OCI-LY1 (cell line): ENCODE measurements at regions not wholly inside any gene's neighbourhood (a gene's known extent, or its start where the extent isn't known, plus 50 kb on each side); places are given as distances from the start of the nearest gene placed in this dataset.

Source experiments
- H2AFZ ChIP-seq: fragments of 200-600 bp; sonication (generic), shearing (Covaris generic); 2 replicates; pipeline ENCODE4 v1.6.0; 2014; ENCODE audit warnings: antibody characterized with exemption, mild to moderate bottlenecking, low read length
- H3F3A ChIP-seq: fragments of 200-600 bp; sonication (generic), shearing (Covaris generic); 2 replicates; pipeline ENCODE4 v1.6.0; 2014; ENCODE audit warnings: mild to moderate bottlenecking, antibody characterized with exemption, low read length, moderate library complexity; ENCODE audit not compliant: insufficient read depth
- H3K27ac ChIP-seq: fragments of 200-600 bp; sonication (generic); 2 replicates; pipeline ENCODE4 v1.5.1; 2014; ENCODE audit warnings: low read length, mixed run types, mild to moderate bottlenecking, low read depth; ENCODE audit not compliant: poor library complexity, severe bottlenecking
- H3K27me3 ChIP-seq: fragments of 200-600 bp; sonication (generic); 2 replicates; pipeline ENCODE4 v1.6.0; 2014; ENCODE audit warnings: antibody characterized with exemption, mild to moderate bottlenecking, low read length, moderate library complexity; ENCODE audit not compliant: insufficient read depth
- H3K36me3 ChIP-seq: fragments of 200-600 bp; sonication (generic); 2 replicates; pipeline ENCODE4 v1.6.1; 2014; ENCODE audit warnings: mild to moderate bottlenecking, antibody characterized with exemption, low read length, moderate library complexity, mixed read lengths; ENCODE audit not compliant: insufficient read depth
- H3K4me1 ChIP-seq: fragments of 200-600 bp; sonication (generic); 2 replicates; pipeline ENCODE4 v1.5.1; 2014; ENCODE audit warnings: mild to moderate bottlenecking, low read length, moderate library complexity; ENCODE audit not compliant: insufficient read depth, severe bottlenecking
- H3K4me2 ChIP-seq: fragments of 200-600 bp; sonication (generic), shearing (Covaris generic); 2 replicates; pipeline ENCODE4 v1.6.1; 2014; ENCODE audit warnings: low read length
- H3K4me3 ChIP-seq: fragments of 200-600 bp; sonication (generic); 2 replicates; pipeline ENCODE4 v1.5.1; 2014; ENCODE audit warnings: low read length, low read depth, mild to moderate bottlenecking, mixed read lengths; ENCODE audit not compliant: poor library complexity, severe bottlenecking
- H3K79me2 ChIP-seq: fragments of 200-600 bp; shearing (Covaris generic); 2 replicates; pipeline ENCODE4 v1.6.1; 2016; ENCODE audit warnings: mixed run types, low read length, mixed read lengths; ENCODE audit not compliant: insufficient read depth
- H3K9ac ChIP-seq: fragments of 200-600 bp; sonication (generic), shearing (Covaris generic); 2 replicates; pipeline ENCODE4 v1.6.1; 2014; ENCODE audit warnings: mild to moderate bottlenecking, low read length, mixed read lengths
- H3K9me2 ChIP-seq: fragments of 200-600 bp; sonication (generic), shearing (Covaris generic); 2 replicates; pipeline ENCODE4 v1.6.1; 2014; ENCODE audit warnings: low read depth, mild to moderate bottlenecking, low read length, mixed read lengths
- H3K9me3 ChIP-seq: fragments of 200-600 bp; shearing (Covaris generic); 2 replicates; pipeline ENCODE4 v1.6.1; 2014; ENCODE audit warnings: low read length, mixed read lengths
- H4K20me1 ChIP-seq: fragments of 200-600 bp; sonication (generic), shearing (Covaris generic); 2 replicates; pipeline ENCODE4 v1.6.0; 2016; ENCODE audit warnings: mild to moderate bottlenecking, low read length; ENCODE audit not compliant: insufficient read depth
- CTCF ChIP-seq: fragments of 200-600 bp; sonication (generic), shearing (Covaris generic); IDR thresholded peaks from 2 replicates; pipeline ENCODE4 v1.5.1; 2017; ENCODE audit warnings: mild to moderate bottlenecking, antibody characterized with exemption, low read length, moderate library complexity, mixed read lengths
- EZH2 ChIP-seq: fragments of 200-600 bp; sonication (generic), shearing (Covaris generic); IDR thresholded peaks from 2 replicates; pipeline ENCODE4 v1.8.0; 2017; ENCODE audit warnings: borderline replicate concordance, mixed run types, mild to moderate bottlenecking, antibody characterized with exemption, low read length, moderate library complexity, mixed read lengths

GRCh38 chr21:26766826-26767325 lies 78.3 kb downstream of the ADAMTS1 start:
- Histone ChIP-seq H3K4me3 (no peak overlapping the region), H3K36me3 (no peaks in the 10 kb centered on the region), H3K4me2 (no peak overlapping the region), H3K27me3 (no peaks in the 10 kb centered on the region), H3K9ac (no peak overlapping the region), H3F3A (no peaks in the 10 kb centered on the region), H3K27ac (no peak overlapping the region), H3K9me2 (no peaks in the 10 kb centered on the region), H3K79me2 (no peaks in the 10 kb centered on the region), H3K9me3 (no peaks in the 10 kb centered on the region), H4K20me1 (no peaks in the 10 kb centered on the region), H2AFZ (no peak overlapping the region), H3K4me1 (no peaks in the 10 kb centered on the region)
- TF ChIP-seq EZH2 (no peak), CTCF (no peak)

- Histone ChIP-seq H3K36me3 (no peaks in the 10 kb centered on the region), H3K9ac (no peak overlapping the region), H3K4me1 (no peaks in the 10 kb centered on the region), H3K9me2 (no peaks in the 10 kb centered on the region), H4K20me1 (no peaks in the 10 kb centered on the region), H3K27me3 (no peaks in the 10 kb centered on the region), H2AFZ (no peak overlapping the region), H3K27ac (no peak overlapping the region), H3K4me2 (no peak overlapping the region), H3F3A (no peaks in the 10 kb centered on the region), H3K79me2 (no peaks in the 10 kb centered on the region), H3K9me3 (no peaks in the 10 kb centered on the region), H3K4me3 (no peak overlapping the region)
- no peak for TF ChIP-seq CTCF
- TF ChIP-seq EZH2, result no peak
These were observed 83.9 kb downstream of the ADAMTS1 start for GRCh38 chr21:26761174-26761915.

- Histone ChIP-seq H3K9me3 (no peaks in the 10 kb centered on the region), H3F3A (no peaks in the 10 kb centered on the region), H3K36me3 (no peaks in the 10 kb centered on the region), H3K79me2 (no peaks in the 10 kb centered on the region), H2AFZ (no peak overlapping the region), H3K4me1 (no peaks in the 10 kb centered on the region), H3K27me3 (no peaks in the 10 kb centered on the region), H3K4me3 (no peak overlapping the region), H3K9me2 (no peaks in the 10 kb centered on the region), H3K9ac (no peak overlapping the region), H4K20me1 (no peaks in the 10 kb centered on the region), H3K27ac (no peak overlapping the region), H3K4me2 (no peak overlapping the region)
- no peak for TF ChIP-seq CTCF
- TF ChIP-seq EZH2, result no peak
These were observed 85.5 kb downstream of the ADAMTS1 start for GRCh38 chr21:26759731-26760130.
